GOT3 (cell line): ENCODE measurements at regions not wholly inside any gene's neighbourhood (a gene's known extent, or its start where the extent isn't known, plus 50 kb on each side); places are given as distances from the start of the nearest gene placed in this dataset.

ENCODE experiments used
- DNase-seq: peaks from one replicate; lab custom pipeline; 2025; ENCODE audit warnings: mixed read lengths; lab: John Stamatoyannopoulos, UW

- no peak for DNase-seq
These were observed 254.3 kb upstream of the AGA start for GRCh38 chr4:177696438-177696966.

GRCh38 chr4:177699365-177700213 is 257.4 kb upstream of the AGA start:
- no peak for DNase-seq

GRCh38 chr4:177706916-177707315 is 264.7 kb upstream of the AGA start:
- no peak for DNase-seq

- DNase-seq = no peak
These were observed 271.2 kb upstream of the AGA start for GRCh38 chr4:177713454-177713853.

GRCh38 chr4:177717407-177717806 is 275.2 kb upstream of the AGA start:
- DNase-seq = no peak

GRCh38 chr4:177718514-177718913 is 276.3 kb upstream of the AGA start:
- DNase-seq = no peak

- no peak for DNase-seq
These were observed 283.9 kb upstream of the AGA start for GRCh38 chr4:177726111-177726510.

- no peak for DNase-seq
These were observed 286.3 kb upstream of the AGA start for GRCh38 chr4:177728361-177729152.

- no peak for DNase-seq
These were observed 287.4 kb upstream of the AGA start for GRCh38 chr4:177729681-177730080.

GRCh38 chr4:177737387-177737940 is 295.2 kb upstream of the AGA start:
- DNase-seq = no peak

GRCh38 chr4:177740563-177740962 is 298.3 kb upstream of the AGA start:
- no peak for DNase-seq

- no peak for DNase-seq
These were observed 317.5 kb upstream of the AGA start for GRCh38 chr4:177759729-177760128.

- no peak for DNase-seq
These were observed 319.5 kb upstream of the AGA start for GRCh38 chr4:177761692-177762091.

GRCh38 chr4:177769155-177769554 is 326.9 kb upstream of the AGA start:
- DNase-seq = no peak

GRCh38 chr4:177770776-177771175 is 328.5 kb upstream of the AGA start:
- DNase-seq = no peak

GRCh38 chr4:177771645-177772044 is 329.4 kb upstream of the AGA start:
- DNase-seq = no peak

GRCh38 chr4:177778623-177779022 is 336.4 kb upstream of the AGA start:
- no peak for DNase-seq

GRCh38 chr4:177785000-177785399 is 342.8 kb upstream of the AGA start:
- no peak for DNase-seq

GRCh38 chr4:177789610-177790009 is 347.4 kb upstream of the AGA start:
- DNase-seq = no peak

- DNase-seq = no peak
These were observed 349.0 kb upstream of the AGA start for GRCh38 chr4:177791188-177791587.

GRCh38 chr4:177796841-177797240 is 354.6 kb upstream of the AGA start:
- DNase-seq = no peak

GRCh38 chr4:177798161-177798560 is 355.9 kb upstream of the AGA start:
- no peak for DNase-seq

- DNase-seq = no peak
These were observed 359.9 kb upstream of the AGA start for GRCh38 chr4:177802162-177802561.
